ENCODE measurements at regions not wholly inside any gene's neighbourhood (a gene's known extent, or its start where the extent isn't known, plus 50 kb on each side); places are given as distances from the start of the nearest gene placed in this dataset.

GRCh38 chr6:149136913-149137286 lies 180.6 kb upstream of the TAB2 start:
- no peak for TF ChIP-seq CTCF (IDR thresholded peaks at IDR 0.05)
- TF ChIP-seq POLR2A (IDR thresholded peaks at IDR 0.05): no peak
